GM12872 (cell line): ENCODE measurements at regions not wholly inside any gene's neighbourhood (a gene's known extent, or its start where the extent isn't known, plus 50 kb on each side); places are given as distances from the start of the nearest gene placed in this dataset.

Experiments used
- TF ChIP-seq, protein P1 (sequence below): IDR thresholded peaks from 3 replicates; pipeline ENCODE4 v1.5.1; 2011; ENCODE audit warnings: low read depth, mild to moderate bottlenecking, low read length, moderate library complexity; ENCODE audit not compliant: insufficient read depth

DNA sequence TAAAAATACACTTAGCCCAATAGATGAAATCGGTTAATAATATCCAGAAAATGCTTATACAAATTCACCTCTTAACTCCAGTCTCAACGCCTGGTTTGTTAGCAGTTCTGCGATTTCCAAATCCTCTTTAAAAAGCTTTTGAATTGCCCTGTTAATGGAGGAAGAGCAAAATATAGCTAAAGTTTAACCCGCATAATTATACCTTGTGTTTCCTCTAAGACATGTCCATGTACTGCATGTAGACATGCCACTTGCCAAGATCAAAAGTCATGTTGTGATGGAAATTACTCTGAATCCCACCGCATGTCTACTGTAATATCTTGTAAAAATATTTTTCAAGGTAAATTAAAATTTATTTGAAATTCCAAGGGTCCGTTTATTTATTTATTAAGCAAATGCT, 291.2 kb upstream of the LRP1B start:
- TF ChIP-seq, protein P1, sequence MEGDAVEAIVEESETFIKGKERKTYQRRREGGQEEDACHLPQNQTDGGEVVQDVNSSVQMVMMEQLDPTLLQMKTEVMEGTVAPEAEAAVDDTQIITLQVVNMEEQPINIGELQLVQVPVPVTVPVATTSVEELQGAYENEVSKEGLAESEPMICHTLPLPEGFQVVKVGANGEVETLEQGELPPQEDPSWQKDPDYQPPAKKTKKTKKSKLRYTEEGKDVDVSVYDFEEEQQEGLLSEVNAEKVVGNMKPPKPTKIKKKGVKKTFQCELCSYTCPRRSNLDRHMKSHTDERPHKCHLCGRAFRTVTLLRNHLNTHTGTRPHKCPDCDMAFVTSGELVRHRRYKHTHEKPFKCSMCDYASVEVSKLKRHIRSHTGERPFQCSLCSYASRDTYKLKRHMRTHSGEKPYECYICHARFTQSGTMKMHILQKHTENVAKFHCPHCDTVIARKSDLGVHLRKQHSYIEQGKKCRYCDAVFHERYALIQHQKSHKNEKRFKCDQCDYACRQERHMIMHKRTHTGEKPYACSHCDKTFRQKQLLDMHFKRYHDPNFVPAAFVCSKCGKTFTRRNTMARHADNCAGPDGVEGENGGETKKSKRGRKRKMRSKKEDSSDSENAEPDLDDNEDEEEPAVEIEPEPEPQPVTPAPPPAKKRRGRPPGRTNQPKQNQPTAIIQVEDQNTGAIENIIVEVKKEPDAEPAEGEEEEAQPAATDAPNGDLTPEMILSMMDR, result no peak

DNA sequence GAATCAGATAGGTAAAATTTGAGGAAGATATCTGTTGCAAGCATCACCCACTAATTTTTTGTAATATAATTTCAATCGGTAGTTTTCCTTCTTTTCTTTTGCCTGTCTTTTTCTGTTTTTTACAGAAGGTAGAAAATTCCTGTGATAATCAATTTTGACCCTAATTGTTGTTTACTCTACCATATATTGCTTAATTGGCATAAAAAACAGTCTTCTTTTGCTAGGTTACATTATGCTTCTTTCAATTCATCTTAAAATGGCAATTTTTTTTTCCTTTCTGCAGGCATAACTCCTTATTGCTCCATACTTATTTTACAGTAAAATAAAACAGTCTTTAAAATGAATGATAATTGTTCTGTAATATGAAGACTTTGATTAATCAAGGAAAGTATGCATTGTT, 286.2 kb upstream of the LRP1B start:
- TF ChIP-seq, protein P1, result no peak

DNA sequence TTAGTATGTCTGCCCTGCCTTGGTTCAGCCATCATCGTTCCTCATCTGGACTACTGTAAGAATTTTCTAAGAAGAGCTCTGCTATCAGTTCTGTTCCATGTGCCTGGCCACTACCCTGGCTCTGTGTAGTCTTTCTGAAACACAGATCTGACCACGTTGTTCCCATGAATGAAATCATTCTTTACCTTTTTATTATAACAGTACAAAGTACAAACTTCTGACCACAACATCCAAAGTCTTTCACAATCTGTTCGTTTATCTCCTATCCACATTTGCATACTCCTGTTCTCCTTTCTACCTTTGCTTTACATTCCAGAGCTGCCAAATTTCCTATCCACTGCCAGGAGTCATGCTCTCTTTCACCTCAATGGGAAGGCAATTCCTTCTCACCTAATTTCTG, 284.6 kb upstream of the LRP1B start:
- TF ChIP-seq, protein P1, result no peak

DNA sequence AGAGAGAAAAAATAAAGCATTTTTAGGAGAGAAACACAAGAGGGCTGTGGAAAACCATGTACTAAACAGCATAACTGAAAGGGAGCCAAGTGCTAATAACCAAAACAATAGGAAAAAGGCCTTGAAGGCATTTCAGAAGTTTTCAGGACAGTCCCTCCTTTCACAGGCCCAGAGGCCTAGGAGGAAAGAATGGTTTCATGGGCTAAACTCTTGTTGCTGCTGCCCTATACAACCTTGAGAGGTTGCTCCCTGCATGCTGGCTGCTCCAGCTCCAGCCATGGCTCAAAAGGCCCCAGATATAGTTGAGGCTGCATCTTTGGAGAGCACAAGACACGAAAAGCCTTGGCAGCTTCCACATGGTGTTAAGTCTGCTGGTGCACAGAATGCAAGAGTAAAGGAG, 267.4 kb upstream of the LRP1B start:
- TF ChIP-seq, protein P1, result no peak

DNA sequence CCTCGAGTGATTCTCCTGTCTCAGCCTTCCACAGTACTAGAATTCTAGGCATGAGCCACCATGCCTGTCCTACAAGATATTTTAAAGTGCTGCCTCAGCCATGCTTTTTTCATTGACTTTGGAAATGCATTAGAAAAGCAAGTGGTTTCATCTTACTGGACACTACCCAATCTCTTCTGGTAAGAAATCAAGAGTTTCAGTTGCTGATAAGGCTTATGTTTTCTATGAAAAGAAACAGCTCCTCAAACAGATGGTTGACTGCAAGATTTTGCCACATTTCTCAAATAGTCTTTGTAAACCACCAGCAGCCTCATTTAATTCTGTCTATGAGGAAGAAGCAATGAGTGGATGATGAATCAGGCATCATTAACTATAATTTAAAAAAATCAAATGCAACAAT, 264.5 kb upstream of the LRP1B start:
- TF ChIP-seq, protein P1, result no peak

DNA sequence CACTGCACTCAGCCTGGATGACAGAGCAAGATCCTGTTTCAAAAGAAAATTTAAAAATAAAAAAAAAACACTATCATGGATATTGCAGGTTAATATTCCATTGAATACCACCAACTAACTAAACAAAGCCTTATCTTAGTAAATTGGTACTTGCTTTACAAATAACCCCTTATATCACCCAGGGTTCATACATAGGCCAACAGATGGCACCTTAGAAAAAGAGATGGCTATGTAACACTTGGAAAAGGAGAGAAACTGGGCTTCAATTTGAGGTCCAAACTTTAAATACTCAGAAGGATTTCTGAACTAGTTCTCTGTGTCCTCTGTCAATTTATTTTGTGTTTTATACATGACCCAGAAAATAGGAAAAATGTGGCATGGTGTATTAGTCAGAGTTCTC, 249.6 kb upstream of the LRP1B start:
- TF ChIP-seq, protein P1, result no peak

DNA sequence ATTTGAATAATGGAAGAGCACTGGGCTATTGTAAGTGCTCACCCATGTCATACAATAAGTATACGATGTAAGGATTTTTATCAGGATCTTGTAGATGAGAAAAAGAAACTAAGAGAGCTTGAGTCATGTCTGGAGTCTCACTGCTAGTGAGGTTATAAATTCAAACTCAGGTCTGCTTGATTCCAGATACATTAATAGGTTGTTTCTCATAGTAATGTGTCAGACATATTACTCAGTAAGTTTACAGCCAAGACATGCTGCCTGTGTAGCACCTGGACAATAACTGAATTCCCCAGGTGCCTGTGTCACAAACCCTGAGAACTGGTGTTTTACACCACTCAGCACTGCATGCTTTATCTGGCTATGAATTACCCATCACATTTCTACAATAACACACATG, 216.9 kb upstream of the LRP1B start:
- TF ChIP-seq, protein P1, result no peak

DNA sequence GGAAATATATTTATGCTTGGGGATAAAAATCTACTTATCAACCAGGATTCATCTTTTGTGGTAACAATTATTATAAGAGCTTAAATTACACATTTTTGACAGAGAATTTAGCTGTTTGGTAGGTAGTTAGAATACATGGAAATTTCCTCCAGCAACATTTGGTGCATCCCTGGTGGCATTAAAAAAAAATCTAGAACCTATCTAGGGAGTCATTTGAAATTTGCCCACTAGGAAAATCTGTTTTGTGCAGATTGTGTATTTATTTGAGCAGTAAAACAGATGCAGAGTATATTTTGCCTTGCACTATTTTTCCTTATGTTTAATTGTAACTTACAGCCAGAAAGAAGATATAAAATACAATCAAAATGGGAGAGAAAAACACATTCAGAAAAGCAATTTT, 208.4 kb upstream of the LRP1B start:
- TF ChIP-seq, protein P1, result no peak
